ENCODE measurements at regions not wholly inside any gene's neighbourhood (a gene's known extent, or its start where the extent isn't known, plus 50 kb on each side); places are given as distances from the start of the nearest gene placed in this dataset.

- H3K27ac Mint-ChIP-seq = no peak overlapping the region
- no peak for DNase-seq (ENCODE audit: low spot score in 2 of 2)
Measured at GRCh38 chr3:110381992-110382391, 689.6 kb upstream of the NECTIN3 start.

GRCh38 chr3:110383356-110383755 is 688.3 kb upstream of the NECTIN3 start:
- no peaks in the 10 kb centered on the region for H3K4me1 Mint-ChIP-seq
- DNase-seq (ENCODE audit: low spot score in 2 of 2) (no peak), ATAC-seq (no peak)
- H3K27ac Mint-ChIP-seq = no peak overlapping the region
- no peak overlapping the region for H3K4me3 Mint-ChIP-seq
- no peaks in the 10 kb centered on the region for H3K9me3 Mint-ChIP-seq
- no peaks in the 10 kb centered on the region for H3K36me3 Mint-ChIP-seq

More at GRCh38 chr3:110381992-110382391, 689.6 kb upstream of the NECTIN3 start:
- H3K4me3 Mint-ChIP-seq = no peak overlapping the region
- ATAC-seq = no peak
- no peaks in the 10 kb centered on the region for H3K4me1 Mint-ChIP-seq
- H3K9me3 Mint-ChIP-seq = no peaks in the 10 kb centered on the region
- no peaks in the 10 kb centered on the region for H3K36me3 Mint-ChIP-seq

- ATAC-seq = no peak
- Mint-ChIP-seq H3K4me3 (no peak overlapping the region), H3K36me3 (no peaks in the 10 kb centered on the region), H3K27ac (no peak overlapping the region), H3K9me3 (no peaks in the 10 kb centered on the region), H3K4me1 (no peaks in the 10 kb centered on the region)
- no peak for DNase-seq (ENCODE audit: low spot score in 2 of 2)
Measured at GRCh38 chr3:110384601-110385000, 687.0 kb upstream of the NECTIN3 start.

GRCh38 chr3:110389005-110389404 is 682.6 kb upstream of the NECTIN3 start:
- ATAC-seq = no peak
- H3K36me3 Mint-ChIP-seq = no peaks in the 10 kb centered on the region
- no peak overlapping the region for H3K4me3 Mint-ChIP-seq
- no peak for DNase-seq (ENCODE audit: low spot score in 2 of 2)
- H3K27ac Mint-ChIP-seq = no peak overlapping the region
- H3K4me1 Mint-ChIP-seq = no peaks in the 10 kb centered on the region
- H3K9me3 Mint-ChIP-seq = no peaks in the 10 kb centered on the region

DNA sequence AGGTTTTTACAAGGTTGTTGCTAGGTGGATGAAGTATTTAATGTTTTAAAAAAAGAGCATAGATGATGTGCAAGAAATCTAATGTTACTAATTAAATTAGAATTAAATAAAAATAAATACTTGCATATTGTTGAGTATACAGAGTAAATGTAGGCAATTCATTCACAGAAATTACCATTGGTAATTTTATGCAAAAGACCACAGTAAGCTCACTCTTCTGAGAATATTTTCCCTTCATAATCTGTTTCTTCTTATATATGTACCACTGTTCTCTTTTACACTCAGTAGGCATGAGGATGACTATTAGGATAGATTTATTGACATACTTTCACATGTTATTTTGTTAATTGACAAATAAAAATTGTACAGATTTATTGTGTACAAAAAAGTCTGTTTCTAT is 681.2 kb upstream of the NECTIN3 start:
- Mint-ChIP-seq H3K27ac (no peak overlapping the region), H3K4me1 (no peaks in the 10 kb centered on the region), H3K36me3 (no peaks in the 10 kb centered on the region), H3K4me3 (no peak overlapping the region), H3K9me3 (no peaks in the 10 kb centered on the region)
- no peak for ATAC-seq
- no peak for DNase-seq (ENCODE audit: low spot score in 2 of 2)

DNA sequence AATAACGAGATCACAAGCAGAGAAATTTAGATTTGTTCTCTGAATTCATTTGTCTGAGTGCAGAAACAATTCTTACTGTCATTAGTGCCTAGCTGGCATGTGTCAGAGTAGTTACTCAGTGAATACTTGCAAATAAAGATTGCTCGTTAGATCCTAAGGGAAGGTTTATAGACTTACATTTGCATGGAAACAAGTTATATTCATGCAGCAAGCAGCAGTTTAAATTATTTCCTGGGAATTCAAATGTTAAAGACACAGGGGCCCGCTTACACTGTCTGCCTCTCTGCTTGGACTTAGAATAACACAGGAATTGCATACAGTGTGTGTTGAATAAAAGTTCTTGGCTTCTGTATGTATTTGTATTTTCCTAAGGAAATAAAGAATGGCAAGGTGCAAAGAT is 680.6 kb upstream of the NECTIN3 start:
- no peak overlapping the region for H3K27ac Mint-ChIP-seq

DNA sequence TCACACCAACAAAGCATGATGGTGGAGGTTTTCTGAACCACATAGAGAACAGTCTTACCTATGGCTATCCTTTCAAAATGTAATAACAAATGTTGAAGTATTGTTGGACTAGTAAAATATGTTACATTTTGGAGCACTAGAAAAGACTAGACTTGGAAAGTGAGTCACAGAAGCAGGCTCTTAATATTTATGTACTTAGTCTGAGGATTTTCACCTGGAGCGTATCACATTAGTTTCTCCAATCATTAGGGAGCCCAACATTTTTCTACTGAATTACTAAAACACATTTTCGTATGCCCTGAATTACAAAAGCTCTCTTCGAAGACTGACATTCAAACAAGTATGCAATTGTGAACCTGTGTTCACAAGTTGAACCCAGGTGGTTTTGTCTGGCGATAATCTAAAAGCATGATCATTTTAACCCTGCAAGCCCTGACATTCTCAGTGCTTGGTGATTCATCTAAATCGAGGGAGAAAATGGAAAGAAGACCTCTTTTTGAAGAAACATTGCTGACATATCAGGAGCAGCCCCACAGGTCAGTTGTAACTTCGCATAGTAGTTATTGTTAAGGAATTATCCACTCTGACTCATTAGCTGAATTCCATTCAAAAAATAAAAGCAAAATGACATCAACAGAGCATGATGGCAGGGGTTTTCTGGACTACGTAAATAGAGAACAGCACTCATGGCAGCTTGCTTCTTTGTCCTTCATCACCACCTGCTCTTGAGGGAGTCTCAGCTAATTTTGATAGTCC is 679.8 kb upstream of the NECTIN3 start:
- ATAC-seq = no peak
- Mint-ChIP-seq H3K4me3 (no peak overlapping the region), H3K9me3 (no peaks in the 10 kb centered on the region)

More for the DNA sequence above, 680.6 kb upstream of the NECTIN3 start:
- H3K4me3 Mint-ChIP-seq = no peak overlapping the region
- no peaks in the 10 kb centered on the region for H3K36me3 Mint-ChIP-seq
- ATAC-seq (no peak), DNase-seq (ENCODE audit: low spot score in 2 of 2) (no peak)
- no peaks in the 10 kb centered on the region for H3K4me1 Mint-ChIP-seq
- H3K9me3 Mint-ChIP-seq = no peaks in the 10 kb centered on the region

GRCh38 chr3:110393941-110394340 is 677.7 kb upstream of the NECTIN3 start:
- Mint-ChIP-seq H3K9me3 (no peaks in the 10 kb centered on the region), H3K36me3 (no peaks in the 10 kb centered on the region), H3K4me3 (no peak overlapping the region), H3K4me1 (no peaks in the 10 kb centered on the region), H3K27ac (no peak overlapping the region)
- DNase-seq (ENCODE audit: low spot score in 2 of 2) (no peak), ATAC-seq (peak; percentile 52)

More for the DNA sequence above, 679.8 kb upstream of the NECTIN3 start:
- Mint-ChIP-seq H3K36me3 (no peaks in the 10 kb centered on the region), H3K27ac (no peak overlapping the region), H3K4me1 (no peaks in the 10 kb centered on the region)
- no peak for DNase-seq (ENCODE audit: low spot score in 2 of 2)

- Mint-ChIP-seq H3K36me3 (no peaks in the 10 kb centered on the region), H3K4me3 (no peak overlapping the region), H3K27ac (no peak overlapping the region), H3K9me3 (peaks cover 16% of the 10 kb centered on the region), H3K4me1 (no peaks in the 10 kb centered on the region)
- no peak for DNase-seq (ENCODE audit: low spot score in 2 of 2)
- ATAC-seq = no peak
Measured at GRCh38 chr3:110397115-110397514, 674.5 kb upstream of the NECTIN3 start.

DNA sequence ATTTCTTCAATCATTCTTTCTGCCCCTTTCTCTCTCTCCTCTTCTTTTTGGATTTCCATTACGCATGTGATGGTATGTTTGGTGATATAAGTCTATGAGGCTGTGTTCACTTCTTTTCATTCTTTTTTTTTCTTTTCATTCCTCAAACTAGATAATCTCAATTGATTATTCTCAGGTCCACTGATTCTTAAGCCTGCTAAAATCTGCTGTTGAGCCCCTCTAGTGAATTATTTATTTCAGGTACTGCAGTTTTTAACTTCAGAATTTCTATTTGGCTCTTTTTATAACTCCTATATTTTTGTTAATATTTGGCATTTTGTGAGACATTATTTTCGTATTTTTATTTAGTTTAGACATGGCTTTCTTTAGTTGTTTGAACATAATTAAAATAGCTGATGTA is 671.3 kb upstream of the NECTIN3 start:
- DNase-seq (ENCODE audit: low spot score in 2 of 2) (no peak), ATAC-seq (no peak)
- Mint-ChIP-seq H3K36me3 (no peaks in the 10 kb centered on the region), H3K4me3 (no peak overlapping the region), H3K27ac (no peak overlapping the region), H3K9me3 (peaks cover 16% of the 10 kb centered on the region), H3K4me1 (no peaks in the 10 kb centered on the region)

DNA sequence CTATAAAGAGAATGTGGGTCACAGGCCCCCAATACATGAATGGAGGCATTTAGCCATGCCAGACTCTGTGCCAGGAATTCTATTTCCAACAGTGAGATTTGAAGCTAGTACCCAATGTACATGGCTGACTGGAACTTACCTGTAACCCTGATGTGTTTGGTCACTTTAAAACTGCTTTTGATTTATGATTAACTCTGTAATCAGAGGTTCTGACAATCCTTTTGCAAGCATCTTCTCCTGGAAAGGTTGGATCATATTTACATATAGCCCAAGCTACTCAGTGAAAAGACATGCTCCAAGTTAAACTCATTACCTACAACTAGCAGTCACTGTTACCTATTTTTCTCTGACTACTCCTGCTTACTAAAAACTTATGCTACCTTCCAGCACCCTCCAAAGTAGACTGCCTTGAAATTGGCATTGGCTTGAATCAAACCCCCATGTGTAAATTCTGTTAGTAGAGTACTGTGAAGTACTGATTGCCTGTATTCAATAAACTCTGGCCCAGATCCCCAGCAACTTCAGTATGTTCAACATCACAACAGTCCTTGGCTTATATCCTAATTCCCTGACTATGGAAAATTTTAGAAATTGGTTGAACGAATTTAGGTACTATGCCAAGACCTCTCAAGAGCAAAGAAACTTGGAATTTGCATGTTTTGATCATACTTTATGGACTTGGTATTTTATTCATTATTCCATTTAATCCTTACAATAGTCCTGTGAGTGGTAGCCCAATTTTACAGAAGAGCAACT is 665.6 kb upstream of the NECTIN3 start:
- H3K27ac Mint-ChIP-seq = no peak overlapping the region
- DNase-seq (ENCODE audit: low spot score in 2 of 2) (no peak), ATAC-seq (no peak)
- no peaks in the 10 kb centered on the region for H3K4me1 Mint-ChIP-seq
- no peaks in the 10 kb centered on the region for H3K36me3 Mint-ChIP-seq
- no peak overlapping the region for H3K4me3 Mint-ChIP-seq
- H3K9me3 Mint-ChIP-seq = peaks cover 5% of the 10 kb centered on the region

DNA sequence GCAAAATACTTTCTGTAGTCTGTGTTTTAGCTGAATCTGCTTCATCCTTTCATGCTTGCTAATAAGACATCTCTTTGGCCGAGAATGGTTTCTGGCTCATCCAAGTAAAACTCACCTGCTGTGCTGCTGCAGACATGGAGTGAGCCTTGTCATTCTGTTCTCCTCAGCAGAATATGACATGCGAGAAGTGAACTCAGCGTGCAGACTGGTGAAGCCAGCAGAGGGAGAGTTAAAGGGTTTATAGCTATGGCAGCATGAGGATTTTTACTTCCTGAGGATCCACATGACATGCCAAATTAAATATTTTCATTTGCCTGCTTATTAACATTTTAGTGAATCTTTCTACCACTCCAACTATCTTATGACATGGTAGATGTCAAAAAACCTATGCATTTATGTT is 658.4 kb upstream of the NECTIN3 start:
- Mint-ChIP-seq H3K27ac (no peak overlapping the region), H3K9me3 (no peaks in the 10 kb centered on the region), H3K4me1 (no peaks in the 10 kb centered on the region), H3K36me3 (no peaks in the 10 kb centered on the region), H3K4me3 (no peak overlapping the region)
- no peak for ATAC-seq
- DNase-seq (ENCODE audit: low spot score in 2 of 2) = no peak

DNA sequence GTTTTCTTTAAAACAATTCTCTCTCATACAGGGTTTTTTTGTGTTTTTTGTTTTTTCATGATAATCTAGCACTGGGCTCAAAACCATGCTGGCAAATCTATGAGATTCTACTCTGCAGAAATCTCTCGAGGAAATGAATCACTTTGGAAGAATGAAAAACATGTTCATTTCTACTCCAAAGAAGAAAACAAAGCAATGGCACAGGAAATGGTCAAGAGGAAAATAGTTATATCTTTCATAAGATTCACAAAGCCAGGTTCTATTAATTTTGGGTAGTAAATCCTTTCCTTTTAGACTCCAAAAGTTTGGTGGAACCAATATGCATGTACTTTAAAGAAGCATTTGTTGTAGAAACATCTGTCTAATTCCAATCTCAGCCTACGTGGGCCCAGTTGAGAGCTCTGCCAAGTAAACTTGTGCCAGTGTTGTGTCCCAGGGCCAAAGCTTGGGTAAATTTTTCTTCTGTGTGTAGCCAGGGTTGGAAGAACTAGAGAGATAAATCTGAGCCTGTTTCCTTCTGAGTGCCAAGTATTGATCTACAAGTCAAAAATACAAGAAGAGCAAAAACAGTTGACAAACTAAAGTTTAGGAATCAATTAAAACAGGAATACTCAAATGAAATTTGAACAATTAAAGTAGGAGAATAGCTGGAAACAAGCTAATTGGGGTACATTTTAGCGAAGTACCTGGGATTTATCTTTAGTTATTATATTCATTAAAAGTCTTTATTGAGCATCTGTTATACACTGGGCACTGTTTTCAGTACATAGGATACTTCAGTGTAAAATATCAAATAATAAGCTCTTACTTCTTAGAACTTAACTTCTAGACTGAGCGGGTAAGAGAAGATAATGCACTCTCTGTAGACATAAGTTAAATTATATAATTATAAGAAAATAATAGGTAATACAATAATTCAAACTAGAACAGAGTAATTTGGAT is 657.5 kb upstream of the NECTIN3 start:
- Mint-ChIP-seq H3K27ac (no peak overlapping the region), H3K4me1 (no peaks in the 10 kb centered on the region), H3K4me3 (no peak overlapping the region), H3K36me3 (no peaks in the 10 kb centered on the region), H3K9me3 (no peaks in the 10 kb centered on the region)
- DNase-seq (ENCODE audit: low spot score in 2 of 2) (no peak), ATAC-seq (no peak)

DNA sequence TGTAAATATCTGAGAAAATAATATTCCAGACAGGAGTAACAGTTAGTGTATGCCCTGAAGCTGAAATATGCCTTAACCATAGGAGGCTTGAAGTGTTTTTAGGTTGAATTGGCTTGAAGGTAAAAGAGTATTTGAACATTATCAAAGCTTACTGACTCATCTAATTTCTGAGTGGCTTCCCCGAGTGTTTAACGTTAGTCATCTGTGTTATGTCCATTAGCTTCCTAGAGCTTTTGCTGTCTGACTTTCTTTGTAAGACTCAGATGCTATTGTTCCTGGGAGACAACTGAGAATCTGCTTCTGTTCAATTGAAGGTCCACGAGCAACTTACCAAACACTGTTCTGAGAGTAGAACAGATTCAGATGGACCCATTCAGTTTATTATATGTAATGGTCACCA is 656.8 kb upstream of the NECTIN3 start:
- ATAC-seq (no peak), DNase-seq (ENCODE audit: low spot score in 2 of 2) (no peak)
- H3K4me1 Mint-ChIP-seq = no peaks in the 10 kb centered on the region
- H3K4me3 Mint-ChIP-seq = no peak overlapping the region
- H3K27ac Mint-ChIP-seq = no peak overlapping the region
- H3K36me3 Mint-ChIP-seq = no peaks in the 10 kb centered on the region
- H3K9me3 Mint-ChIP-seq = no peaks in the 10 kb centered on the region

- ATAC-seq = no peak
- no peak overlapping the region for H3K27ac Mint-ChIP-seq
- no peak overlapping the region for H3K4me3 Mint-ChIP-seq
- DNase-seq (ENCODE audit: low spot score in 2 of 2) = no peak
- H3K36me3 Mint-ChIP-seq = no peaks in the 10 kb centered on the region
- H3K4me1 Mint-ChIP-seq = no peaks in the 10 kb centered on the region
- no peaks in the 10 kb centered on the region for H3K9me3 Mint-ChIP-seq
Measured at GRCh38 chr3:110419096-110419495, 652.5 kb upstream of the NECTIN3 start.
